ENCODE measurements at regions not wholly inside any gene's neighbourhood (a gene's known extent, or its start where the extent isn't known, plus 50 kb on each side); places are given as distances from the start of the nearest gene placed in this dataset.

GRCh38 chr2:156803243-156803642 lies 367.1 kb downstream of the GPD2 start:
- TF ChIP-seq POLR2A (IDR thresholded peaks at IDR 0.05; ENCODE audit: low read length) = no peak
- TF ChIP-seq CTCF (IDR thresholded peaks at IDR 0.05) = no peak
- TF ChIP-seq ELK1 (IDR thresholded peaks at IDR 0.05; ENCODE audit: low read depth, low read length) = no peak
- no peak for TF ChIP-seq MYC (IDR thresholded peaks at IDR 0.05; ENCODE audit: borderline replicate concordance, low read length)
- TF ChIP-seq MAFK (IDR thresholded peaks at IDR 0.05; ENCODE audit: partially characterized antibody) = no peak
- TF ChIP-seq MAX (IDR thresholded peaks at IDR 0.05) = no peak
- TF ChIP-seq ZNF302 (CRISPR knock-in tag; IDR thresholded peaks at IDR 0.05) = no peak
- no peak for TF ChIP-seq SMC3 (IDR thresholded peaks at IDR 0.05)
- no peak for TF ChIP-seq ZSCAN20 (CRISPR knock-in tag; IDR thresholded peaks at IDR 0.05)

All from A549 (cell line).